IPS-20b (cell line): ENCODE measurements at regions not wholly inside any gene's neighbourhood (a gene's known extent, or its start where the extent isn't known, plus 50 kb on each side); places are given as distances from the start of the nearest gene placed in this dataset.

ENCODE experiments used
- H3K27ac ChIP-seq: one replicate; pipeline ENCODE4 v1.5.1; 2013; ENCODE audit warnings: low read length
- H3K27me3 ChIP-seq: 2 replicates; pipeline ENCODE4 v1.6.1; 2013; ENCODE audit warnings: mild to moderate bottlenecking, low read length, inconsistent platforms; ENCODE audit not compliant: insufficient read depth
- H3K36me3 ChIP-seq: 2 replicates; pipeline ENCODE4 v1.6.1; 2013; ENCODE audit warnings: low read depth, mild to moderate bottlenecking, inconsistent platforms, low read length, moderate library complexity; ENCODE audit not compliant: insufficient read depth
- H3K4me1 ChIP-seq: 2 replicates; pipeline ENCODE4 v1.6.1; 2013; ENCODE audit warnings: mild to moderate bottlenecking, control low read depth, inconsistent platforms, low read length, moderate library complexity; ENCODE audit not compliant: insufficient read depth
- H3K4me3 ChIP-seq: 2 replicates; pipeline ENCODE4 v1.5.1; 2013; ENCODE audit warnings: mild to moderate bottlenecking, low read length, inconsistent platforms
- H3K9ac ChIP-seq: 2 replicates; pipeline ENCODE4 v1.6.1; 2013; ENCODE audit warnings: low read depth, mild to moderate bottlenecking, inconsistent platforms, low read length, moderate library complexity
- H3K9me3 ChIP-seq: 2 replicates; pipeline ENCODE4 v1.6.1; 2013; ENCODE audit warnings: mild to moderate bottlenecking, low read depth, low read length, inconsistent platforms; ENCODE audit not compliant: insufficient read depth

DNA sequence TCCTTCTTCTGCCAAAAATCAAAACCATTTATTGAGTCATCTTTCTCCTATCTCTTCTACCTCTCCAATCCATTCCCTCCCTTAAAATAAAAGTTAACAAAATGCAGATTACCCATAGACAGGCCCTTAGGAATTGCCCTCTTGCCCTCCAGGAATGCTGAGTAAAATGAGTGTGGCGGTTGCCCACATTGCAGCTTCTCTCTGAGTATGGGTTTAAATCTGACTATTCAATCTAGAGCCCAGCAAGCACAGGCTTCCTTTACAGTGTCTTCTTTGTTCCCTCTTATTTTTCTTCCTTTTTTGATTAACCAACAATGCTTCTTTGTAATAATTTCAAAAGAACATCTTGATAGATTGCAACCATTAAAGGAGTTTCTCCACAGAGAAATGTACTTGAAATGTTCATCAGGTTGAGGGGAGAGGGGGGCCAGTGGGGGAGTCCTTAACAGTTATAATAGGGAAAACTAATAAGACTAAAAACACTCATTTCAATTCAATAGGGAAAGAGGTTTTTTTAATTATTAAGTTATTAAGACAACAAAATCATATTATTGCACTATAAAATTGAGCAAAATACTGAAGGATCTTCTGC, 135.3 kb upstream of the LMCD1 start:
- Histone ChIP-seq H3K4me1 (no peaks in the 10 kb centered on the region), H3K9ac (no peak overlapping the region), H3K27ac (no peak overlapping the region), H3K36me3 (no peaks in the 10 kb centered on the region), H3K9me3 (no peaks in the 10 kb centered on the region), H3K27me3 (no peaks in the 10 kb centered on the region), H3K4me3 (no peak overlapping the region)

GRCh38 chr3:8368598-8368997, 133.0 kb upstream of the LMCD1 start:
- no peak overlapping the region for H3K27ac ChIP-seq
- H3K36me3 ChIP-seq = no peaks in the 10 kb centered on the region
- no peak overlapping the region for H3K4me3 ChIP-seq
- H3K9me3 ChIP-seq = no peaks in the 10 kb centered on the region
- H3K4me1 ChIP-seq = no peaks in the 10 kb centered on the region
- no peaks in the 10 kb centered on the region for H3K27me3 ChIP-seq
- no peak overlapping the region for H3K9ac ChIP-seq

GRCh38 chr3:8369638-8370037, 132.0 kb upstream of the LMCD1 start:
- Histone ChIP-seq H3K4me1 (no peaks in the 10 kb centered on the region), H3K27ac (no peak overlapping the region), H3K9ac (no peak overlapping the region), H3K36me3 (no peaks in the 10 kb centered on the region), H3K9me3 (no peaks in the 10 kb centered on the region), H3K27me3 (no peaks in the 10 kb centered on the region), H3K4me3 (no peak overlapping the region)

DNA sequence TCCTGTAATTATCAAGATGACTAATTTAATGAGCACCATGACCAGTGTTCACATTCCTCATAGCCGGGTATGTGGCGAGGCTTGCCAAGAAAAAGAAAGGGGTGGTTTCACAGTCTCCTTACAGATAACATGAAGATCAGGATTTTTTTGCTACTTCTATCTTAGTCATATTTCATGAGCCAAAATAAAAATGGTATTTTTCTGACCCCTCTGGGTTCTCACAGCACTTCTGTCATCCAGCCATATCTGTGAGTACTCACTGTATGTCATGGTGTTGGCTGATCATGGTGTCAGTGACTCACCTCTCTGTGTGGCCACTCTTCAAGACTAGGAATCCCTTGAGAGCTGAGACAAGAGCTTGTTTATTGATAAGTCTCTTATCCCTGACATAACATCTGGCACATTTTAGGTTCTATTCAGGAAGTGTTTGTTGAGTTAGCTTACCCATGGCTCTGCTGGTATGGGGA, 130.5 kb upstream of the LMCD1 start:
- no peaks in the 10 kb centered on the region for H3K9me3 ChIP-seq
- no peak overlapping the region for H3K9ac ChIP-seq
- H3K36me3 ChIP-seq = no peaks in the 10 kb centered on the region
- no peaks in the 10 kb centered on the region for H3K27me3 ChIP-seq
- H3K4me1 ChIP-seq = no peaks in the 10 kb centered on the region
- H3K27ac ChIP-seq = no peak overlapping the region
- H3K4me3 ChIP-seq = no peak overlapping the region

DNA sequence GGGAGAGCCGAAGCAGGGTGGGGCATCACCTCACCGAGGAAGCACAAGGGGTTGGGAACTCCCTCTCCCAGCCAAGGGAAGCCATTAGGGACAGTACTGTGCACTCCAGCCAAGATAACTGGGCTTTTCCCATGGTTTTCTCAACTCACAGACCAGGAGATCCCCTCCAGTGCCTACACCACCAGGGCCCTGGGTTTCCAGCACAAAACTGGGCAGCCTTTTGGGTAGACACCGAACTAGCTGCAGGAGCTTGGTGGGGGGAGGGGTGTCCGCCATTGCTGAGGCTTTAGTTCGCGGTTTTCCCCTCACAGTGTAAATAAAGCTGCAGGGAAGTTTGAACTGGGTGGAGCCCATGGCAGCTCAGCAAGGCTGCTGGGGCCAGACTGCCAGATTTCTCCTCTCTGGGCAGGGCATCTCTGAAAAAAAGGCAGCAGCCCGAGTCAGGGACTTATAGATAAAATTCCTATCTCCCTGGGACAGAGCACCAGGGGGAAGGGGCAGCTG, 129.6 kb upstream of the LMCD1 start:
- Histone ChIP-seq H3K9me3 (no peaks in the 10 kb centered on the region), H3K27me3 (no peaks in the 10 kb centered on the region), H3K27ac (no peak overlapping the region), H3K9ac (no peak overlapping the region), H3K36me3 (no peaks in the 10 kb centered on the region), H3K4me1 (no peaks in the 10 kb centered on the region), H3K4me3 (no peak overlapping the region)

DNA sequence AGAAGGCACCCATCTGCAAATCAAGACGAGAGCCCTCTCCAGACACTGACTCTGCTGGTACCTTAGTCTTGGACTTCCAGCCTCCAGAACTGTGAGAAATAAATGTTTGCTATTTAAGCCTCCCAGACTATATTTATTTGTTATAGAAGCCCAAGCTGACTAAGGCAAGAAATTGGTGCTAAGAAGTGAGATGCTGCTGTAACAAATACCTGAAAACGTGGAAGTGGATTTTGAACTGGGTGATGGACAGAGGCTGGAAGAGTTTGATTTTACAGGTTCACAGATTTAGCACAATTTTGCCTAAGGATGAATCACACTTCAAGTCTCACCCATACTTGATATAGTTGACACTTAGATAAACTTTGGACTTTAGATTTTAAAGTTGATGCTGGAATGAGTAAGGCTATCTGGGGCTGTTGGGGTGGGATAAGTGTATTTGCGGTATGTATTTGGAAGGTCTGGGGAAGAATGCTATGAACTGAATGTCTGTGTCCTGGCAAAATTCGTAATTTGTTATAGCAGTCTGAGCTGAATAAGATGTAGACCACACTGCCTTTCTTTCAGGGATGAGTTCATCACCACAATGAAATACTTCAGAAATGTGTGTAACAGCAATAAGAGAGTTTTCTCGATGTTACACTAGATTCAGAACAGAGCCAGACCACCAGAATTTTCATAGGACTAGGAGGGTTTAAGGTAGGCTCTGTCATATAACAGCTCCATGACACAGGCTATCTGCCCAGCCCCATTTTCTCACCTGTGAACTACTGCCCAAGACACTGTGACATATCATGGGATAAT, 120.5 kb upstream of the LMCD1 start:
- H3K27ac ChIP-seq = no peak overlapping the region
- no peaks in the 10 kb centered on the region for H3K9me3 ChIP-seq
- no peaks in the 10 kb centered on the region for H3K4me1 ChIP-seq
- no peak overlapping the region for H3K4me3 ChIP-seq
- no peaks in the 10 kb centered on the region for H3K27me3 ChIP-seq
- H3K36me3 ChIP-seq = no peaks in the 10 kb centered on the region
- H3K9ac ChIP-seq = no peak overlapping the region

DNA sequence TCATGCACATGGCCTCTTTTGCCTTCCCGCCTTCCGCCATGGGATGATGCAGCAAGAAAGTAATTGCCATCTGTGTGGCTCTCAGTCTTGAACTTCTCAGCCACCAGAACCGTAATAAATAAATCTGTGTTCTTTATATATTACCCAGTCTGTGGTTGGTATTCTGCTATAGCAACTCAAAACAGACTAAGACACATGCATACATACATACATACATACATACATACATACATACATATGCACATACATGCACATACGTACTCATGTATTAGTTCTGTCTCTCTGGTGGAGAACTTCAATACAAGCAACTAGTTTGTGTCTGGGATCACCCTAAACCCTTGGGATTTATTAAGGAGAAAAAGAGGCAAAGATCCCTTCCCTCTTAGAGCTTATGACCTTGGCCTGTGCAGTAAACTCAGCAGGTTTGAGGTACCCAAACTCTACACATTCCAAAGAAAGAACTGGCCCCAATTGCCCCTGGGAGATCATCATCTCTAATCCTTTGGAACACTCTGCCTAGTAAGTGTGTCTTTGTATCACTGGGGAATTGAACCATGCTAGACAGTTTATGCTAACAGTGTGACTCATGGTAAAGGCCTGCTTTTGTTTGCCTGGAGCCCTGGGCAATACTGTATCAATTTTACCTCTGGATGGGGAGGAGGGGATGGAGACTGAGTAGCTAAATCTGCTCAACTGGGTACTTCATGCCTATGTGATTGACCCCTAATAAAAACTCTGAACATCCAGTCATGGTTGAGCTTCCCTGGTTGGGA, 115.6 kb upstream of the LMCD1 start:
- H3K27me3 ChIP-seq = no peaks in the 10 kb centered on the region
- no peak overlapping the region for H3K4me3 ChIP-seq
- no peak overlapping the region for H3K9ac ChIP-seq
- H3K27ac ChIP-seq = no peak overlapping the region
- no peaks in the 10 kb centered on the region for H3K4me1 ChIP-seq
- no peaks in the 10 kb centered on the region for H3K9me3 ChIP-seq
- H3K36me3 ChIP-seq = no peaks in the 10 kb centered on the region

DNA sequence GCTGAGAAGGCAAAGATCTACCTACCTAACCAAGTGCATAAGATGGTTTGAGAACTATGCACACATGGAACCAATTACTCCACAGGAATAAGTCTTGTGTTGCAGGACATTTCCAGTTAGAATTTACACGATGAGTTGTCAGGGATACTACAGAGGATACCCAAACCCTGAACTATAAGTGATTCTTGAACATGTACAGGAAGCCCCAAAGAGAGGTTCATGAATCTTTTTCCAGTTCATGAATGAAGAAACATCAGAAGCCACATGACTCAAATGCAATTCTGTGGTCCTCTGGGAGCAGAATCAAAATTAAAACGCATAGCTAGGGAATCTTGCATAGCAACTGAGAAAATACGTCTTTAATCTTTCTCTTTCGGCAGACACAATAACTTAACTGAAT, 114.1 kb upstream of the LMCD1 start:
- H3K4me3 ChIP-seq = no peak overlapping the region

DNA sequence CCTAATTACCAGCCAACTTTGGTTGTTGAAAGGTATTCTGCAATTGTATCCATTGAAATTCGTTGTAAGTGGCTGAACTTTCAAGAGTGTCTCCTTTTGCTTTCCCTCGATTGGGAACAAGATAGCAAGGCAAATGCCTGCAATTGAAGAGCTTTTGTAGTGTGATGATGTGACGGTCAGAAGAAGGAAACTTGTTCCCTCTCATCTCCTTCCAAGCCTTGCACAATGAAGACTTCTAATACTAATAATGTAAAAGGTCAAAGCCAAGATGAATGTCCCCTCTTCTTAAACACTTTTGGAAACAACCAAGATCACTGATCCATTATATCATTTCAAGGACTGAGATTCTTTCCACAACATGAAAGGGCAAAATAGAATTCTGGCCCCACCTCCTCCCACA, 101.9 kb upstream of the LMCD1 start:
- Histone ChIP-seq H3K4me1 (peaks cover 4% of the 10 kb centered on the region; the same call in 1 of the 2 replicates), H3K9ac (no peak overlapping the region), H3K27ac (no peak overlapping the region), H3K9me3 (no peaks in the 10 kb centered on the region), H3K27me3 (no peaks in the 10 kb centered on the region), H3K36me3 (no peaks in the 10 kb centered on the region), H3K4me3 (no peak overlapping the region)

More for the DNA sequence above, 114.1 kb upstream of the LMCD1 start:
- Histone ChIP-seq H3K27me3 (no peaks in the 10 kb centered on the region), H3K9me3 (no peaks in the 10 kb centered on the region), H3K9ac (no peak overlapping the region), H3K36me3 (no peaks in the 10 kb centered on the region), H3K27ac (no peak overlapping the region), H3K4me1 (no peaks in the 10 kb centered on the region)

GRCh38 chr3:8400911-8401310, 100.7 kb upstream of the LMCD1 start:
- H3K4me1 ChIP-seq = peaks cover 4% of the 10 kb centered on the region; the same call in 1 of the 2 replicates
- no peak overlapping the region for H3K4me3 ChIP-seq
- H3K36me3 ChIP-seq = no peaks in the 10 kb centered on the region
- H3K27ac ChIP-seq = no peak overlapping the region
- no peaks in the 10 kb centered on the region for H3K27me3 ChIP-seq
- no peaks in the 10 kb centered on the region for H3K9me3 ChIP-seq
- H3K9ac ChIP-seq = no peak overlapping the region

DNA sequence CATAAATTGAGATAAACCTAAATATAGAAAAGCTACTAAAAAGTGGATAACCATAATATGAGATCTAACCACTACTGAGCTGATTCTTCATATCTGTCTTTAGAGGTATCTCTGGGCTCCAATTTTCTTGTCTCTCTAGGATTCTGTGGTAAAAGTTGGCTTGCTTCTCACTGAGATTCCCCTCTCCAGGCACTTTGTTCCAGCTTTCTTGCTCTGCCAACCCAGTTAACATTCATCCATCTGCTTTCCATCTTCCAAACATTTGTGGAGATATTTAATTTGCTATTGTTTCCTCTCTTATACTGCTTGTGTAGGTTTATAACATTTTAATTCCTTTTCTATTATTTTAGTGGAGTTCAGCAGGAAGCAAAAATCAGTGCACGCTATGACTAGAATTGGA, 97.6 kb upstream of the LMCD1 start:
- H3K4me3 ChIP-seq = no peak overlapping the region
- peaks cover 4% of the 10 kb centered on the region; the same call in 1 of the 2 replicates for H3K4me1 ChIP-seq
- no peaks in the 10 kb centered on the region for H3K36me3 ChIP-seq
- H3K27me3 ChIP-seq = no peaks in the 10 kb centered on the region
- peaks cover 5% of the 10 kb centered on the region; the same call in 1 of the 2 replicates for H3K9me3 ChIP-seq
- no peak overlapping the region for H3K9ac ChIP-seq
- no peak overlapping the region for H3K27ac ChIP-seq
